HG02588 (cell line): ENCODE measurements at regions not wholly inside any gene's neighbourhood (a gene's known extent, or its start where the extent isn't known, plus 50 kb on each side); places are given as distances from the start of the nearest gene placed in this dataset.

ENCODE experiments used
- ATAC-seq: cut with Tn5 transposase; IDR thresholded peaks from one replicate; pipeline ENCODE4 v1.9.1; 2021; ENCODE audit warnings: mild to moderate bottlenecking, moderate library complexity; ENCODE audit not compliant: unreplicated experiment

DNA sequence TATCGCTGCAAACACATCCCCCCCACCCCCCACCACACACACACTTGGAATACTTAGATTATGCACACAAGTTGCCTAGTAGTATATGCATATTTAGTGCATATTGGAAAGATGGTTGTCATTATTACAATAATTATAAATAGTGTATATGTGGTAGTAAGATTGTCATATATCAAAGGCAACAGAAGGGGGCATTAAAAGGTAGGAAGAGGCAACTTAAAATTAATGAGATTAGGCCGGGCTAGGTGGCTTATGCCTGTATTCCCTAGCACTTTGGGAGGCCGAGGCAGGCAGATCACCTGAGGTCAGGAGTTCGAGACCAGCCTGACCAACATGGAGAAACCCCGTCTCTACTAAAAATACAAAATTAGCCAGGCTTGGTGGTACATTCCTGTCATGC, 52.1 kb downstream of the GSC start:
- ATAC-seq: no peak

DNA sequence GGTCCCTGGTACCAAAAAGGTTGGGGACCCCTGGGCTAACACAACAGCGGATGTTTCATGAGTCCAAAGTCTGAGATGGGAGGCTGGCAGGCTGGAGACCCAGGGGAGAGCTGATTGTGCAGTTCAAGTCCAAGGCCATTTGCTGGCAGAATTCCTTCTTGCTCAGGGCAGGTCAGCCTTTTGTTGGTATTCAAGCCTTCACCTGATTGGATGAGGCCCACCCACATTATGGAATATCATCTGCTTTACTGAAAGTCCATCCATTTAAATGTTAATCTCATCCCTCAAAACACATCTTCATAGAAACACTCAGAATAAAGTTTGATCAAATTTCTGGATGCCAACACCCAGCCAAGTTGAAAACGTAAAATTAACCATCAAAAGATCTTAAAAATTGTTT, 52.9 kb downstream of the GSC start:
- no peak for ATAC-seq

DNA sequence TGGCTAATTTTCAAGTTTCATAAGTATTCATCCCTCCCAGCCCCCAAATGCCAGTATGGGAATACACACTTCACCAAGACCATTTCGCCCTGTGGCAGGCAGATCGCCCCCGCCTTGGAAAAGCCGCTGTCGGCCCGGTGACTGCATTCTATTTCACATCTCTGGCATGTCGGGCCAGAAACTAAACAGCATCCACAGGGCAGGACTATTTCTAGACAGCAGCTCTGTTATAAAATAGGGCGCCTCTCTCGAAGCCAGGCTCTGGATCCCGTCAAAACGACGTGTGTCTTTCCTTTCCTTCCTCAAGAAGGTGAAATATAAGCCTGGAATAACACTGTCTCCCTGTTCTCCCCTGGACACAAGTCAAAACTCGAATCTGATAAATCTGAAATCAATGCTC, 56.8 kb downstream of the GSC start:
- no peak for ATAC-seq

DNA sequence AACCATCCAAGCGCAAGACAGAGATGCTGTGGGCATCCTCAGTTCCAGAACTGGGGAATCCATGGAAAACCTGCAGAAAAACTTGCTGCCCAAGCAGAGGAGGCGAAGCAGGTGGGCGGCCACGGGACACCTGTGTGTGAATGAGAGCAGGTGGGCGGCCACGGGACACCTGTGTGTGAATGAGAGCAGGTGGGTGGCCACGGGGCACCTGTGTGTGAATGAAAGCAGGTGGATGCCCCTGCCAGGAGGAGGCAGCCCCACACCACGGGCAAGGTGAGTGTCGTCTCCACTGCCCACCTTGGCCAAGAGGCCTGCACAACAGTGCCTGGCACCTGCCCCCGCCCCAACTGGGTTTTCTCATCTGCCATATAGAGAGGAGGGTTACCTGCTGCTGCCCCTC, 59.2 kb downstream of the GSC start:
- ATAC-seq: no peak

DNA sequence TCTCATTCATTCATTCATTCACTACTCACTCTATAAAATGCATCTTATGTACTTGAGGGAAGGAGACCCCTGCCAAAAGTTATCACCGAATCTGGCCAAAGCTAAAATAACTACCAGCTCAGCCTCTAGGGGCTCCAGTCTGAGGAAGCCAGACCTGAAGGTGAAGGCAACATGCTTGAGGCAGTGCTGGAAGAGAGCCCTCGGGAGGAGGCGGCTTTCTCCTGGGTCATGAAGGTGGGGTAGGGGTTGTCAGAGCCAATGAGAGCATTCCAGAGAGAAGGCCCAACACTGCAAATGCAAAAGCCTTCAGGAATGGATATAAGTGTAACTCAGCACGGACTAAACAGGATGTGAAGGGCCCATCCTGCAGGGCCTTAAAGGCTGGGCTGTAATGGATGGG, 62.4 kb downstream of the GSC start:
- ATAC-seq: no peak

DNA sequence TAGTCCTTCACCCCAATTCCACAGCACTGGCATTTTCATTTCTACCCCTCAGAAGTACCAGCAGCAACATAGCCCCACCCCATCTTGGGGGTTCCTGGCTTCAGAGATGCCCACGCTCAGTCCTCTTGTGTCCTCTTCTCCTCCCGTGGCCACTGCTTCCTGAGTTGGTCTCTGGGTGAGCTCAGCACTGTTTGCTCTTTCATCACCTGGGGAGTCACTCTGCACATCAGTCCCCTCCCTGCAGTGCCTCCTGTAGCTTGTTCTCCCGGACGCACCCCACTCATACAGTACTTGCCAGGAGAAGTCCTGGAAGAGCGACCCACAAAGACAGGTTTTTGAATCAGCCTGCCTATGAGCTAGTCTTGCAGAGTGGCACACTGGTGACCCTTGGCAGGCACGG, 63.8 kb downstream of the GSC start:
- no peak for ATAC-seq

DNA sequence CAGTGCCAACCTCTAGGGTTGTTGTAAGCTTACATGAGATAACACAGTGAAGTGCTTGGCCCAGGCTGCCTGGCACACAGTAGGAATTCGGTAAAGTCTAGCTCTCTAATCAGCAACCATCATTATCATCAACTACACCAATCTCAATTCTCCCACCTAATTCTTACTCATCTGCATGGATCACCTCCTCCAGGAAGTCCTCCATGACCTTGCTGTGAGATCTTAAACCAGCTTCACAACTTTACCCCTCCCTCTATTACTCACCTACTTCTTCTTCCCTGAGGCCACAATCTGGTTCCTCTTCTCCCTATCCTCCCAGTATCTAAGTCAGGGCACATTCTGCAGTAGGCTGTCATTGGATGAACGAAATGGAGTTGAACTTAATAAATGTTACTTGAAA, 67.3 kb downstream of the GSC start:
- no peak for ATAC-seq

DNA sequence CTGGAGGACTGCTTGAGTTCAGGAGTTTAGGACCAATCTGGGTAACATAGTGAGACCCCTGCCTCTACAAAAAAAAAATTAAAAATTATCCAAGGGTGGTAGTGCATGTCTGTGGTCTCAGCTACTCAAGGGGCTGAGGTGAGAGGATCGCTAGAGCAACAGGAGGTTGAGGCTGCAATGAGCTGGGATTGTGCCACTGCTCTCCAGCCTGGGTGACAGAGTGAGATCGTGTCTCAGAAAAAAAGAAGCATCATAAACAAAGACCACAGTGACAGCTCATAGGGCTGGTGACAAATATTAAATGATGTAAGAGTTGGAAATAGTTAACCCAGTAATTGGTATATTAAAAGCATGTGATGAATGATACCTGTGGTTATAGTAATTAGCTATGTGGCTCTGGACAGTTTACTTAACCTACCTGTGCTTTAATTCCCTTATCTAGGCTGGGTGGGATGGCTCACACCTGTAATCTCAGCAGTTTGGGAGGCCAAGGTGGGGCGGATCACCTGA, 68.0 kb downstream of the GSC start:
- ATAC-seq: no peak

DNA sequence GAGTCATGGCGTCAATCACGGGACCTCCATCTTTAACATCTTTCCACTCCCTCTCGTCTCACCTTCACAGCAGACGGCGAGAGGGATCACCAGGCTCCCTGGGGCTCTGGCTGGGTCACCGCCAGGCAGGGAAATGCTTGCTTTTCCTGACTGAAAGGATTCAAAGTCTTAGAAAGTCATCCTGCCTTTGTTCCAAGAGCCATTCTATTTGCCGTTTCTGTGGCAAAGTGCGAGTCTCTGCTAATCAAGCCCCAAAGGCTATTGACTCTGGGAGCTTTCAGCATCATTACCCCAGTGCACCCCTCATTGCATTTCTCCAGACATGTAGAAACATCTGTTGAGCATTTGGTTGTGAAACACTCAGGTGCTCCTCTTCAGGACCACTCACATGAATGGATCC, 69.6 kb downstream of the GSC start:
- no peak for ATAC-seq

DNA sequence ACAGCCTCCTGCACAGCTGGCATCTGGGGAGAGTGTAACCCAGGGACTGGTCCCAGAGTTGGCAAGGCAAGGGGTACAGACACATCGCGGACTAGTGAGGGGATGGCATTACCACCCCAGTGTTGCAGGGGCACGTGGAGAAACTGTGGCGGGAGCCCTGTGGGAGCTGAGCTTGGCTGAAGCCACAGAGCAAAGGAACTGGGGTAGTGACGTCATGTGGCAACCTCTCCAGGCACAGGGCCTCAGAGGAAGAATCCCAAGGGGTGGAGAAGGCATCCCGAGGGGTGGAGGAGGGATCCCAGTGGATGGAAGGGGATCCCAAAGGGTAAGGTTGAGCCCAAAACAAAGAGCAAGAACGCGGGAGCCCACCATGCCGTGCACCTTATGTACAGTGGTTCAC, 70.1 kb downstream of the GSC start:
- ATAC-seq: no peak

DNA sequence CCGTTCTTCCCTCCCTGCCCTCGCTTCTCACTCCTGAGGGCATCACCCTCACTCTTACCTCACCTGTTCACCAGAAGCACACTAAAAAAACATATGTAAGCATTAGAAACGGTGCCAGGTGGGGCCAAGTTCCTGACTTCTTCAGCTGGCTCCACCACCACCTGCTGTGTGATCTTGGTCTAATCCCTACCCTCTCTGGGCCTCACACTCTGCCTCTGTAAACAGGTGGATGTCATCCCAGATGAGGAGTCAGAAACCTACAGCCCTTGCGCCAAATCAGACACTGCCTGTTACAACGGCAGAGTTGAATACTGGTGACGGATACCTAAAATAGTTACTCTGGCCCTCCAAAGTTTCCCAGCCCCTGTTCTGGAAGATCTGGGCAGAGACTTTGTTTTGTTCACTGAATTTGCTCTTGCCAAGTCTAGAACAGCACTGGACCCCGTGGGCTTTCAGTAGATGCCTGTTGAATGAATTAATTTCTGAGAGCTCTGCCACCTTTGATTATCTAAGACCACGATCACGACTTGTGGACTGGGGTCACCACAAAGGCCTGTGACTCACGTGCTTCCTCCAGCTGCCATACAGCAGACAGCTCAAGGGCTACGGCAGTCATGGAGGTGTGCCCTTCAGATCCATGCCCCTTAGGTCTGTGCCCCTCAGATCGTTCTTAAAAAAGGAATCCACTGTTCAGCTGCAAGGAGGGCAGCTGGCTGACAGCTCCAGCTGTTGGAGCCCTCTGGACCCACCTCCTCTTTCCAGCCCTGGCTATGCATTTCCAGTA, 71.9 kb downstream of the GSC start:
- ATAC-seq: no peak

DNA sequence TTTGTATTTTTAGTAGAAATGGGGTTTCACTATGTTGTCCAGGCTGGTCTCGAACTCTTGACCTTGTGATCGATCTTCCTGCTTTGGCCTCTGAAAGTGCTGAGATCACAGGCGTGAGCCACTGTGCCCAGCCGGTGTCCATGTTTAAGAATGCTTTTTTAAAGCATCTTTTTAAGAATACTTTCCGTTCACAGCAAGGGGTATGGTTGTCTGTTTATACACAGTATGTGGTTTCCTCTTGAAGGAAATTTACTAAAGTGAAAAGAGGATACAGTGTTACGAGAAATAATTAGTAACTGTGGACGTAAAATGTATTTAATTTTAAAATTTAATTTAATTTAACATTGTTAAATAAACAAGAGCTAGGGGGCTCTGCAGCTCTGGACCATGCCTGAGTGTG, 73.4 kb downstream of the GSC start:
- ATAC-seq: no peak

DNA sequence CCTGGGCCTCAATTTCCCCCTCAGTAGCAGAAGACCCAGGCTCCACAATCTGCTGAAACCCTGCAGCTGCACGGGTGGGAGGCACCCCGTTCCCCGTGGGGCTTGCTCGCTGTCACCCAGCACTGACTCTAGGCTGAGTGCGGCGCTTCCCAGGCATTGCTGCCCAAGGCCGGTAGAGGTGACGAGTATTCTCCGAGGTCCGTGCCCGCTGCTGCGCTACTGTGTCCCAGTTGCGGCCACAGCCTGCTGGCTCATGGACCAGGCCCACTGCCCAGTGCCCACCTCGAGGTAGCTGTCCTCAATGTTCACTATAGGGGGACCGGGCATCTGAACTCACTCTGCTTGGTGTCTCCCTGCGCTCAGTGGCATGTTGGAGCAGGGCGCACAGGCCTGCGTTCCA, 74.7 kb downstream of the GSC start:
- no peak for ATAC-seq

DNA sequence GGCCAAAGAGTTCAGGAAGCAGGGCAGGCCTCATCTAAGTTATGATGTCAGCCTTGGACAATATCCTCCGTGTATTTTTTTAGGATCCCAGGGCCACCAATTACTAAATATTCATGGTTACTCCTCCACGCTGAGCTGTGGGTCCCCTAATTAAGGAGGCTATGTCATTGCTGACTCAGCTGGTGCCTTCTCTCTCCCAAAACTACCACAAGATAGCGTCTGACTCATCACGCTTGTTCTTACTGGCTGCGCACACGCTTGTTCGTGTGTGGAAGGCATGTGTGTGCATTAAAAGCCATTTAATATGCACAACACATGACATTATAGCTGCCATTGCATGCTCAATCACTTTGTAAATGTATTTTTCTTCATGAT, 78.3 kb downstream of the GSC start:
- no peak for ATAC-seq

DNA sequence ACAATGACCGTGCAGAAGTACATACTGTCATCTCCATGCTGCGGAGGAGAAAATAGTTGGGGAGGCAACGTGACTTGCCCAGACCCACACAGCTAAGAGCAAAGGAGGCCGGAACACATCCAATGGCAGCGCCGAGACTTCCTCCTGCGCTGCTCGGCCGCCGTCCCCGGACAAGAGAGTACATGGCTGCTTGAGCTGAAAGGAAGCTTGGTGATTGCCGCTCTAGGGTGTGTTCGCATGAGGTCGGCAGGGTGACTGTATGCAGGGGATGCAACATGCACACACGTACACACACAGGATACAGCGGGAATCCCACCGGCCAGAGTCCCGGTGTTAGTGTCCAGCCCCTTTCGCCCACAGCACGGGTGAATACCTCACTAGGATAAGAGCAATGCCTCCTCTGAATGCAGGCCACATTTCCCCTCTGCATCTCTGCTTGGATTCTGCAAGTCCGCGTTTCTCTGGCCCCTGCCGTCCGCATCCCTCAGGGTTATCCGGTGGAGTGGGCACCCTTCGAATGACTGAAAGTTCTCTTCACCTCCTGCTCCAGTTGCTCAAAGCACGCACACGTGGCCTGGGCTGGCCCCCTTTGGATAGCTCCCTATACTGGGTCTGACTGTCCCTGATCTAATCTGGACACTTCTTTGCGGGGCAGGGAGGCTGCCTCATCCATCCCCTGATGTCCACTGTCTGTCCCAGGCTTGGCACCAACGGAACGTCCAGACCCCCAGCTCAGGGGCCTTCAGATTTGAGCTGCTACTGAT, 78.8 kb downstream of the GSC start:
- no peak for ATAC-seq

DNA sequence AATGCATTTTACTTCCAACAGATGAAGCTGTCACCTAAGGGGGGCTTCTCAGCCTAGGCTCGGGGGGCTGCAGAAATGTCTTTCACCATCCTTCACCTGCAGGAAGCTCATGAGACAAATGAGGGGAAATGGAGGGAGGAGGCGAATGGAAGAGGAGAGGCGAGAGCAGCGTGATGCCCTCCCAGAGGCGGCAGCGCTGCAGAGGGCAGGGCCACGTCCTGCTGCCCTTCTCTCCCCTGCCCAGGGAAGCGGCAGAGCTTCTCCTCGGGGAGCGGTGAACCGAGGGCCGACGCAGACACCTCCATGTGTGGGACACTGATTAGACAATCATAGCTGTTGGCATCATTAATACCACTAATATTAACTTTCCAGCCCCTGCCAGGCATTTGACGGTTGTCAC, 78.3 kb downstream of the SERPINA3 start:
- no peak for ATAC-seq

DNA sequence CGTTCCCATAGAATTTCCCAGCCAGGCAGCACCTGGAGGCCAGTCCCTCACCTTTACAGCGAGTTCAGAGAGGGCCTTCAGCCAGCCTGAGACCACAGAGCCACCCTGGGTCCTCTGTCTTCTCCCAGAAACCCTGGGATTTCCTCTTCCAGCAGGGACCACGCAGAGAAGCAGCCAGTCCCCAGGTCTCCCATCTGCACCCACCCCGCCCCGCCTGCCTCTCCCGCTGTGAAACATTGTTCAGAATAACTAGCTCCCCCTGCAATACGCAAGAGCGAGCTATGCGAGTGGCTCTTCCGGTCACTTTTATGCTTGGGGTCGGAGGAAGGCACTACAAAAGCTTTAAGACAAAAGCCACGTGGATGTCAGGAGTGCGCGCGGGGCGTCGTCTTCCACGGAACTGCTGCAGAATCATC, 77.8 kb downstream of the SERPINA3 start:
- ATAC-seq: no peak

DNA sequence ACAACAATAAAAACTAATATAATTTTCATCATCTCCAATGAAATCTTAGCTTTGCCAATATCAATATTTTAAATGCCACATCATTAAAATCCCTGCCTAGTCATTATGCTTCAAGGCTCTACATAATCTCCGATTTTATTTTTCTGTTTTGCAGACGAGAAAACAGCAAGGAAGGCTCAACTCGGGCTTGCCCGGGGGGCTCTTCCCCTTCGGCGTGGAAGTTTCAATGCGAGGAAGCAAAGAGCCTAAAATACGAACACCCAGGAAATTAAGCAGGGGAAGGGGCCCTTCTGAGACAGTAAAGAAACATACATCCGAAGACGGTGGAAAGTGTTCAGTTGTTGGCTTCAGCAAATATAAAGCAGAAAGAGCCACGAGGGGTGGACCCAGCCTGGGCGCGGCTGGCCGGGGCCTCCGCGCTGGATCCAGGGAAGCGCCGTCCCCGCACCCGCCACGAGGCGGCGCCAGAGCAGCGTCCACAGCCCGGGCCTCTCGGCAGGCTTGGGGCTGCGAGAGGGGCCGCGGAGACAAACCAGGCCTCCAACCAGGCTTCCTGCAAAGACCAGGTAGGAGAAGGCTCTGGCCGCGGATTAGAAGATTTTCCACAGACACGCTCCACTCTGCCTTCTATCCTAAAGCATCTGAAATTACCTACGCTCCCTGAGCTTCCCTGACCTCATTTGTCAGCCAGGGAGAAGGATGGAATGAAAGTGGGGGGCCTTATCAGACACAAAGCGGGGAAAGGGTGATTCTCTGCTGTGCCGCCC, 77.2 kb downstream of the SERPINA3 start:
- peak; percentile 63 for ATAC-seq

DNA sequence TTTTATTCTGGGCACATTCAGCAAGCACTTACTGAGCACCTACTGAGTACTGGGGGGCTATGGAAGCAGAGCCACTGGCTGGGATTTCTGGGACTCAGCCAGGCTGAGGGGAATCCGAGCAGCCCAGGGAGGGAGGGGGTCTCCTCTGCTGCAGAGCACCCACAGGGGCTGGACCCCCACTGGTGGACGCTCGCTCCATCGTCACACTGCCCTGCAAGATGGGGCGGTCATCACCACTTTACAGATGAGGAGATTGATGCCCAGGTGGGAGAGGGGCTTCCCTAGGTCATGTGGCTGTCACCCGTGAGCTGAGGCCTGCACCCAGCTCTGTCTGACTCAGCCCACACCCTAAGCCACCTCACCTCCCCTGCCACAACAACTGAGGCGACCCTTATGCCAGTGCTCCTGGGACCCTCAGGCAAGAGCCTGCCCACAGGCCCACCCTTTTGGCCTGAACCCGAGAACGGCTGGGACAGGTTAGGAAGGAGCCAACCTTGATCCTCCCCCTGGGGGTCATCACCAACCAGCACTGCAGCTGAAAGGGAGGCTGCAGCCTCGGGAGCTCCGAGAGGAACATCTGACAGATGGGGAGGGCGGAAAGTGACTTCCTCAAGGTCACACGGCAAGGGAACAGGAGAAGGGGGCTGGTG, 74.4 kb downstream of the SERPINA3 start:
- ATAC-seq: no peak

DNA sequence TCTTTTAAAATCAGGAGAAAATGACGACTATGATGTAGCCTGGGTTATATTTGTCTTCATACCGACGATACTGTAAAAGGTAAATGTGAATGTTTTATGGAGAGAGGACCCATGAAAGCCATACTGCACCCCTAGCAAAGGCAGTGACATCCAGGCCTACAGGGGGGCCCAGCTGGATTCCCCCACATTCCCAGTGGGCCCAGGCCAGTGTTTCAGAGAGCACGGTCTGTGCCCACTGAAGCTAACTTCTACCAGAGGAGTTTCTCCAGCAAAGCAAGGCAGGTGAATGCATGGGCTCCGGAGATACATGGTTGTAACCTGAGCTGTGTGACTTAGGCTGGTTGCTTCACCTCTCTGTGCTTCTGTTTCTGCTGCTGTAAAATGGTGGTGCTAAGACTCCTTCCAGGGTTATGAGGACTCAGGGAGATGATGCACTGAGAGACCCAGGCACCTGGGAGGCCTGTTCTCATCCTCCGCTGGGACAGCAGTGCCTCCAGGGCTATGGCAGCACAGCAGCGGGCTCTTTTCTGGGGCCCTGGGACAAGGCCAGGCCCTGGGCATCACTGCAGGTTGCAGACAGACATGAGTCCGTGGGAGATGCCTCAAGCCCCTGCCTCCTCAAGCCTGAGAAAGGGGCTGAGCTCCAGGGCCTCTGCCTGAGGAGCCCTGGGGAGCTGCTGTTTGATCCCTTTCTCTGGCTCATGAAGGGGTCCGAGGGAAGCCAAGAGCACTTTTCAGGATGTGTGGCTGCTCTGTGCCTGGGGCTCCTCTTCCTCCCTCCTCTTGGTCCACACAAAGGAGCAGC, 73.7 kb downstream of the SERPINA3 start:
- no peak for ATAC-seq
